Mucosa of descending colon (tissue), 3 donors: ENCODE measurements at regions not wholly inside any gene's neighbourhood (a gene's known extent, or its start where the extent isn't known, plus 50 kb on each side); places are given as distances from the start of the nearest gene placed in this dataset.

Source experiments
- ATAC-seq: fragments of 200-7000 bp; cut with Tn5 transposase; one replicate; pipeline ENCODE4 v1.9.1; 2020; ENCODE audit warnings: mild to moderate bottlenecking, moderate library complexity
- DNase-seq, 3 donors: peaks; one replicate each; pipeline ENCODE4 v3.0.0-alpha.2; 2020
- H3K36me3 ChIP-seq: fragments of 200-600 bp; one replicate; pipeline ENCODE4 v1.8.0; 2021; ENCODE audit warnings: low read depth, mild to moderate bottlenecking
- H3K4me1 ChIP-seq: fragments of 200-600 bp; one replicate; pipeline ENCODE4 v1.8.0; 2021; ENCODE audit warnings: low read depth, mild to moderate bottlenecking
- H3K4me3 ChIP-seq: fragments of 200-600 bp; one replicate; pipeline ENCODE4 v1.8.0; 2021; ENCODE audit warnings: mild to moderate bottlenecking
- H3K9me3 ChIP-seq: fragments of 200-600 bp; one replicate; pipeline ENCODE4 v1.8.0; 2021; ENCODE audit warnings: mild to moderate bottlenecking
- intact Hi-C, 2 donors: fragments of 100-400 bp; cut with DNase I in 1 of 2; cut with micrococcal nuclease in 1 of 2; formaldehyde crosslinking; loops; one replicate each; pipeline versions ENCODE4 v1.11.0 to v1.11.1; 2022; cut with DNase I, micrococcal nuclease
- TF ChIP-seq, protein P1 (sequence below): fragments of 200-600 bp; IDR thresholded peaks from one replicate; pipeline ENCODE4 v1.8.0; 2022; ENCODE audit warnings: antibody characterized with exemption, mild to moderate bottlenecking
- donor health status: DM: no; HTN: no; CAD: no; lungs with moderate emphysema.
- donor health status: DM: no; HTN: no; CAD: no.
- donor health status: DM: no; HTN: yes; CAD: no.

GRCh38 chr3:177294221-177294620 lies 96.9 kb upstream of the TBL1XR1 start:
- Histone ChIP-seq H3K4me1 (peaks cover 35% of the 10 kb centered on the region), H3K4me3 (no peak overlapping the region), H3K36me3 (no peaks in the 10 kb centered on the region), H3K9me3 (no peaks in the 10 kb centered on the region)
- ATAC-seq = no peak
- no peak for DNase-seq
- TF ChIP-seq, protein P1, sequence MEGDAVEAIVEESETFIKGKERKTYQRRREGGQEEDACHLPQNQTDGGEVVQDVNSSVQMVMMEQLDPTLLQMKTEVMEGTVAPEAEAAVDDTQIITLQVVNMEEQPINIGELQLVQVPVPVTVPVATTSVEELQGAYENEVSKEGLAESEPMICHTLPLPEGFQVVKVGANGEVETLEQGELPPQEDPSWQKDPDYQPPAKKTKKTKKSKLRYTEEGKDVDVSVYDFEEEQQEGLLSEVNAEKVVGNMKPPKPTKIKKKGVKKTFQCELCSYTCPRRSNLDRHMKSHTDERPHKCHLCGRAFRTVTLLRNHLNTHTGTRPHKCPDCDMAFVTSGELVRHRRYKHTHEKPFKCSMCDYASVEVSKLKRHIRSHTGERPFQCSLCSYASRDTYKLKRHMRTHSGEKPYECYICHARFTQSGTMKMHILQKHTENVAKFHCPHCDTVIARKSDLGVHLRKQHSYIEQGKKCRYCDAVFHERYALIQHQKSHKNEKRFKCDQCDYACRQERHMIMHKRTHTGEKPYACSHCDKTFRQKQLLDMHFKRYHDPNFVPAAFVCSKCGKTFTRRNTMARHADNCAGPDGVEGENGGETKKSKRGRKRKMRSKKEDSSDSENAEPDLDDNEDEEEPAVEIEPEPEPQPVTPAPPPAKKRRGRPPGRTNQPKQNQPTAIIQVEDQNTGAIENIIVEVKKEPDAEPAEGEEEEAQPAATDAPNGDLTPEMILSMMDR = no peak
- intact Hi-C loops = no loop called here

DNA sequence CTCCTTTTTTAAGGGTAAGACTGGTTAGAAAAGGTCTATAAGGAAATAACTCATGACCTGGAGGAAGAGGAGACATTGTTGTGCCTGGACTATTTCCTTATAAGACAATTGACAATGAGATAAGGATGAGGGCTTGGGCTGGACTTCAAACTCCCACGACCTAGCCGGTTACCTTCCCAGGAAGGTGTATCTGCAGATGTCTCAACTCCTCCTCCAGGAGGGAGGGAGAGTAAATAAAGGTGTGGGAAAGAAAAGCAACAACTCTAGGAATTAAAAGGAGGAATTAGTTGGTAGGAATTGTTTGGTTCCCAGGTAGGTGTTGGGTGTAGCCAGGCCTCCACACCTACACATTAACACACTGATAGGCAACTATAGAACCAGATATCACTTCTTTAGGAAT lies 97.8 kb upstream of the TBL1XR1 start:
- no peaks in the 10 kb centered on the region for H3K36me3 ChIP-seq
- peak in 1 of 3 donors; percentile 80 for DNase-seq
- no peak overlapping the region for H3K4me3 ChIP-seq
- H3K4me1 ChIP-seq = peaks cover 44% of the 10 kb centered on the region
- H3K9me3 ChIP-seq = no peaks in the 10 kb centered on the region
- ATAC-seq = peak; percentile 89
- TF ChIP-seq, protein P1 = peak; percentile 8
- intact Hi-C loops = loop anchor here in 1 of 2 donors (5.0 kb wide), 1 partner anchor 83 kb away; no protein-coding TSS in a partner anchor

- Histone ChIP-seq H3K4me3 (no peak overlapping the region), H3K4me1 (peaks cover 49% of the 10 kb centered on the region), H3K9me3 (no peaks in the 10 kb centered on the region), H3K36me3 (no peaks in the 10 kb centered on the region)
- intact Hi-C loops = loop anchor here in 1 of 2 donors (5.0 kb wide), 1 partner anchor 87 kb away; no protein-coding TSS in a partner anchor
- TF ChIP-seq, protein P1 = no peak
- DNase-seq (no peak), ATAC-seq (no peak)
Measured at GRCh38 chr3:177299250-177299649, 102.0 kb upstream of the TBL1XR1 start.

- ATAC-seq (peak; percentile 89), DNase-seq (peak in 2 of 3 donors; percentile 73 to 82)
- Histone ChIP-seq H3K4me1 (peaks cover 42% of the 10 kb centered on the region), H3K36me3 (no peaks in the 10 kb centered on the region), H3K4me3 (no peak overlapping the region), H3K9me3 (no peaks in the 10 kb centered on the region)
- TF ChIP-seq, protein P1 = no peak
- intact Hi-C loops = loop anchor here in 1 of 2 donors (5.0 kb wide), 1 partner anchor 37 kb away; no protein-coding TSS in a partner anchor
Measured at GRCh38 chr3:177300039-177300833, 103.0 kb upstream of the TBL1XR1 start.

DNA sequence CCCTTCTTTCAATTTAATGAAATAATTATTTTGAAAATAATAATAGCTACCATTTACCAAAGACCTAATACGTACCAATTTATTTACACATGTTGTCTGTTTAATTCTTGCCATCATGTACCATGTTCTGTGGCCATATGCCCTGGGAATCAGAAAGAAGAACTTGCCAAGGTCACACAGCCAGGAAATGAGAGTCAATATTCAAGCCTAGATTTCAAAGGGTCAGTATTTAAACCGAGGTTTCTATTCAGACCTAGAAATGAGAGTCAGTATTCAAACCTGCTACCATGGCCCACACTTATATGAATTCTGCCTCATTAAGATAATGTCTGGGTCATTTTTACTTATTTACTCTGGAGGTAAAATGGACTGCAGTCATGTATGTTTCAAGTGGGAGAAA lies 103.6 kb upstream of the TBL1XR1 start:
- peaks cover 40% of the 10 kb centered on the region for H3K4me1 ChIP-seq
- H3K36me3 ChIP-seq = no peaks in the 10 kb centered on the region
- no peaks in the 10 kb centered on the region for H3K9me3 ChIP-seq
- DNase-seq (no peak), ATAC-seq (peak; percentile 15)
- intact Hi-C loops = loop anchor here in 1 of 2 donors (5.0 kb wide), 1 partner anchor 36 kb away; no protein-coding TSS in a partner anchor
- TF ChIP-seq, protein P1 = no peak
- no peak overlapping the region for H3K4me3 ChIP-seq
